Bronchial epithelial cell (primary cell): ENCODE measurements at regions not wholly inside any gene's neighbourhood (a gene's known extent, or its start where the extent isn't known, plus 50 kb on each side); places are given as distances from the start of the nearest gene placed in this dataset.

ENCODE experiments used
- DNase-seq: peaks from one replicate; pipeline ENCODE4 v3.0.0-alpha.2; 2010; ENCODE audit warnings: low read depth
- FAIRE-seq: peaks from 2 replicates; lab custom pipeline; 2011; peaks lifted over from hg19 to GRCh38; lab: Jason Lieb, UNC
- H3K27me3 ChIP-seq: 2 replicates; pipeline ENCODE4 v1.5.1; 2011; ENCODE audit warnings: low read length; ENCODE audit not compliant: control insufficient read depth, insufficient read depth
- H3K36me3 ChIP-seq: 2 replicates; pipeline ENCODE4 v1.5.1; 2011; ENCODE audit warnings: low read length; ENCODE audit not compliant: control insufficient read depth, insufficient read depth
- H3K4me3 ChIP-seq: 2 replicates; pipeline ENCODE4 v1.5.1; 2011; ENCODE audit warnings: mild to moderate bottlenecking, low read depth, low read length, control low read depth
- CTCF ChIP-seq: IDR thresholded peaks from 2 replicates; pipeline ENCODE4 v1.5.1; 2011; ENCODE audit warnings: mild to moderate bottlenecking, moderate library complexity, low read length, control low read depth, inconsistent platforms; ENCODE audit not compliant: insufficient read depth, severe bottlenecking

GRCh38 chr3:94967196-94967595 lies 904.3 kb downstream of the NSUN3 start:
- DNase-seq: no peak
- no peaks in the 10 kb centered on the region for H3K27me3 ChIP-seq
- FAIRE-seq: no peak
- no peaks in the 10 kb centered on the region for H3K36me3 ChIP-seq
- no peak overlapping the region for H3K4me3 ChIP-seq
- no peak for TF ChIP-seq CTCF

- Histone ChIP-seq H3K36me3 (no peaks in the 10 kb centered on the region), H3K4me3 (no peak overlapping the region), H3K27me3 (no peaks in the 10 kb centered on the region)
- DNase-seq (no peak), FAIRE-seq (no peak)
- TF ChIP-seq CTCF: no peak
Observed at GRCh38 chr3:94968519-94968918, 905.7 kb downstream of the NSUN3 start.

GRCh38 chr3:94972066-94972465 lies 909.2 kb downstream of the NSUN3 start:
- DNase-seq (no peak), FAIRE-seq (no peak)
- H3K4me3 ChIP-seq: no peak overlapping the region
- no peaks in the 10 kb centered on the region for H3K36me3 ChIP-seq
- no peak for TF ChIP-seq CTCF
- H3K27me3 ChIP-seq: no peaks in the 10 kb centered on the region

GRCh38 chr3:94978084-94978483 lies 915.2 kb downstream of the NSUN3 start:
- FAIRE-seq: no peak

GRCh38 chr3:94985778-94986177 lies 922.9 kb downstream of the NSUN3 start:
- Histone ChIP-seq H3K27me3 (no peaks in the 10 kb centered on the region), H3K36me3 (no peaks in the 10 kb centered on the region), H3K4me3 (no peak overlapping the region)
- FAIRE-seq (no peak), DNase-seq (no peak)
- TF ChIP-seq CTCF: no peak

More at GRCh38 chr3:94978084-94978483, 915.2 kb downstream of the NSUN3 start:
- no peak for DNase-seq
- no peak for TF ChIP-seq CTCF
- H3K36me3 ChIP-seq: no peaks in the 10 kb centered on the region
- H3K4me3 ChIP-seq: no peak overlapping the region
- H3K27me3 ChIP-seq: no peaks in the 10 kb centered on the region

- no peak for TF ChIP-seq CTCF
- FAIRE-seq (no peak), DNase-seq (no peak)
- Histone ChIP-seq H3K36me3 (no peaks in the 10 kb centered on the region), H3K27me3 (no peaks in the 10 kb centered on the region), H3K4me3 (no peak overlapping the region)
Observed at GRCh38 chr3:94990952-94991705, 928.3 kb downstream of the NSUN3 start.
